ENCODE measurements at regions not wholly inside any gene's neighbourhood (a gene's known extent, or its start where the extent isn't known, plus 50 kb on each side); places are given as distances from the start of the nearest gene placed in this dataset.

DNA sequence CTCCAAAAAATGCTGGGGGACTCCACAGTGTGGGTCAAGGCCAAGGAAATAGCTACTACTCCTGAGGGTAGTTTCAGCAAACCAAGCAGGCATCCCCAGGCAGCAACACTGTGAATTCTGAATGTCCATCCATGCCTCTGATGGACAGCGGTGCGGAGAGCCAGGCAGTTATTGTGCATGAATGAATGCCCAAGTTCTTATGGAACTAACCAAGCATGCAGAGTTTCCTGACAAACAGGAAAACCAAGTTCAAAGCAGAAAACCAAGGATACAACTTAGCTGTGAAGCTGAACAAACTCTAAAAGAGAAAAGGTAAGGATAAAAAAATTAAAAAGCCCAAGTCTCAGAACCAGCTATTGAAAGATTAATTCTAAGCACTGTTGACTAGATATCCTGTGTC, 642.6 kb upstream of the HS3ST1 start:
- TF ChIP-seq SAP30 (IDR thresholded peaks at IDR 0.05; ENCODE audit: insufficient read depth, insufficient replicate concordance, low read length) (no peak), CREB1 (IDR thresholded peaks at IDR 0.05) (no peak), CHD2 (IDR thresholded peaks at IDR 0.05; ENCODE audit: low read length) (no peak), ZNF274 (IDR thresholded peaks at IDR 0.05; ENCODE audit: borderline replicate concordance, extremely low read depth, low read length) (no peak), POLR2AphosphoS5 (IDR thresholded peaks at IDR 0.05; ENCODE audit: low read depth, low read length) (no peak), EP300 (IDR thresholded peaks at IDR 0.05; ENCODE audit: borderline replicate concordance in 1 of 2, low read depth in 2 of 2, low read length in 2 of 2) (no peak), RFX5 (IDR thresholded peaks at IDR 0.05; ENCODE audit: borderline replicate concordance, low read depth, low read length) (no peak), CTBP2 (IDR thresholded peaks at IDR 0.05; ENCODE audit: borderline replicate concordance, insufficient read depth, insufficient read length, low read length) (no peak), CEBPB (IDR thresholded peaks at IDR 0.05; ENCODE audit: low read depth, low read length) (no peak), EZH2 (IDR thresholded peaks at IDR 0.05; ENCODE audit: low read depth, low read length, severe bottlenecking) (no peak), GABPA (IDR thresholded peaks at IDR 0.05; ENCODE audit: borderline replicate concordance, insufficient read depth, low read length) (no peak)
- TF ChIP-seq, protein P1, sequence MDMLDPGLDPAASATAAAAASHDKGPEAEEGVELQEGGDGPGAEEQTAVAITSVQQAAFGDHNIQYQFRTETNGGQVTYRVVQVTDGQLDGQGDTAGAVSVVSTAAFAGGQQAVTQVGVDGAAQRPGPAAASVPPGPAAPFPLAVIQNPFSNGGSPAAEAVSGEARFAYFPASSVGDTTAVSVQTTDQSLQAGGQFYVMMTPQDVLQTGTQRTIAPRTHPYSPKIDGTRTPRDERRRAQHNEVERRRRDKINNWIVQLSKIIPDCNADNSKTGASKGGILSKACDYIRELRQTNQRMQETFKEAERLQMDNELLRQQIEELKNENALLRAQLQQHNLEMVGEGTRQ (IDR thresholded peaks at IDR 0.05; ENCODE audit: low read length) = no peak
- TF ChIP-seq, protein P2, sequence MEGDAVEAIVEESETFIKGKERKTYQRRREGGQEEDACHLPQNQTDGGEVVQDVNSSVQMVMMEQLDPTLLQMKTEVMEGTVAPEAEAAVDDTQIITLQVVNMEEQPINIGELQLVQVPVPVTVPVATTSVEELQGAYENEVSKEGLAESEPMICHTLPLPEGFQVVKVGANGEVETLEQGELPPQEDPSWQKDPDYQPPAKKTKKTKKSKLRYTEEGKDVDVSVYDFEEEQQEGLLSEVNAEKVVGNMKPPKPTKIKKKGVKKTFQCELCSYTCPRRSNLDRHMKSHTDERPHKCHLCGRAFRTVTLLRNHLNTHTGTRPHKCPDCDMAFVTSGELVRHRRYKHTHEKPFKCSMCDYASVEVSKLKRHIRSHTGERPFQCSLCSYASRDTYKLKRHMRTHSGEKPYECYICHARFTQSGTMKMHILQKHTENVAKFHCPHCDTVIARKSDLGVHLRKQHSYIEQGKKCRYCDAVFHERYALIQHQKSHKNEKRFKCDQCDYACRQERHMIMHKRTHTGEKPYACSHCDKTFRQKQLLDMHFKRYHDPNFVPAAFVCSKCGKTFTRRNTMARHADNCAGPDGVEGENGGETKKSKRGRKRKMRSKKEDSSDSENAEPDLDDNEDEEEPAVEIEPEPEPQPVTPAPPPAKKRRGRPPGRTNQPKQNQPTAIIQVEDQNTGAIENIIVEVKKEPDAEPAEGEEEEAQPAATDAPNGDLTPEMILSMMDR (IDR thresholded peaks at IDR 0.05; ENCODE audit: control extremely low read depth in 1 of 3, insufficient read depth in 1 of 3, low read depth in 1 of 3, low read length in 3 of 3) = no peak
- TF ChIP-seq, protein P3, sequence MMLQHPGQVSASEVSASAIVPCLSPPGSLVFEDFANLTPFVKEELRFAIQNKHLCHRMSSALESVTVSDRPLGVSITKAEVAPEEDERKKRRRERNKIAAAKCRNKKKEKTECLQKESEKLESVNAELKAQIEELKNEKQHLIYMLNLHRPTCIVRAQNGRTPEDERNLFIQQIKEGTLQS (IDR thresholded peaks at IDR 0.05; ENCODE audit: insufficient read depth, low read depth, low read length) = no peak
